Tibial nerve (tissue), 3 donors: ENCODE measurements at regions not wholly inside any gene's neighbourhood (a gene's known extent, or its start where the extent isn't known, plus 50 kb on each side); places are given as distances from the start of the nearest gene placed in this dataset.

Experiments used
- CTCF ChIP-seq, 5 experiments: fragments of 200-600 bp in 3 of 5; fragments of 450-650 bp in 2 of 5; sonication (generic) in 3 of 5; IDR thresholded peaks; one replicate each; pipeline ENCODE4 v1.5.1; 2016 to 2019; ENCODE audit warnings: antibody characterized with exemption in 5 of 5, mild to moderate bottlenecking in 3 of 5, moderate library complexity in 2 of 5
- POLR2A ChIP-seq, 2 donors: fragments of 450-650 bp; IDR thresholded peaks; one replicate each; pipeline ENCODE4 v1.6.1; 2017; ENCODE audit warnings: antibody characterized with exemption in 2 of 2, mild to moderate bottlenecking in 2 of 2, moderate library complexity in 2 of 2

- TF ChIP-seq POLR2A (IDR thresholded peaks at IDR 0.05) (no peak), CTCF (IDR thresholded peaks at IDR 0.05) (no peak)
Measured at GRCh38 chr1:72997624-72998023, 715.3 kb upstream of the NEGR1 start.
